GM12874 (cell line): ENCODE measurements at regions not wholly inside any gene's neighbourhood (a gene's known extent, or its start where the extent isn't known, plus 50 kb on each side); places are given as distances from the start of the nearest gene placed in this dataset.

Experiments
- TF ChIP-seq, protein P1 (sequence below): IDR thresholded peaks from 2 replicates; pipeline ENCODE4 v1.5.1; 2011; ENCODE audit warnings: low read depth, mild to moderate bottlenecking, control low read depth, low read length, moderate library complexity; ENCODE audit not compliant: insufficient read depth

DNA sequence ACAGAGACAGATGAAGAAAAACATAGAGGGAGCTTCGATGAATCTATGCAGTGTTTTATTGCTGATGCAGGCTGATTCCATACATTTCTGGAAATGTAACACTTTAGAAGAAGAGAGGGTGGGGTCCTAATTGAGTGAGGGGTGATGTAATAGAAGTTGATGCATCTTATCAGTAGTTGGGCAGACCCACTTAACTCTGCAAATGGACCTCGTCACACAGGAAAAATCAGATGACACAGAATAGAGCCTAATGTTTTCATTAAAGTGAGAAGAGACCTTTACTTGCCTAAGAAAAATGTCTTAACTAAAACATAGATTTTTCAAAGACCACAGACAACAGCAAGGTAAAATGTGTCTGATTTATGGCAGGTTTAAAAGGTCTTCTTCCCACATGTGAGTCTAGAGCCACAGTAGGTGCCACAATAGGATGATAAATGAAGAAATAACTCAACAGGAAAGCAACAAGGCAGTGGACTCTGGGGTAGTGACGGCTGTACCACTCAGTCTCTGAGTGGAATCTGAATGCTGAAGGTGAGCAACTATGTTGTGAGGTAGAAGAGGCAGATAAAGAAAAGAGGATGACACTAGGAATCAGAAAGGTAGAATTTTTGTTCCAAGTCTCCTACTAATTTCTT, 414.7 kb upstream of the PIK3C3 start:
- TF ChIP-seq, protein P1, sequence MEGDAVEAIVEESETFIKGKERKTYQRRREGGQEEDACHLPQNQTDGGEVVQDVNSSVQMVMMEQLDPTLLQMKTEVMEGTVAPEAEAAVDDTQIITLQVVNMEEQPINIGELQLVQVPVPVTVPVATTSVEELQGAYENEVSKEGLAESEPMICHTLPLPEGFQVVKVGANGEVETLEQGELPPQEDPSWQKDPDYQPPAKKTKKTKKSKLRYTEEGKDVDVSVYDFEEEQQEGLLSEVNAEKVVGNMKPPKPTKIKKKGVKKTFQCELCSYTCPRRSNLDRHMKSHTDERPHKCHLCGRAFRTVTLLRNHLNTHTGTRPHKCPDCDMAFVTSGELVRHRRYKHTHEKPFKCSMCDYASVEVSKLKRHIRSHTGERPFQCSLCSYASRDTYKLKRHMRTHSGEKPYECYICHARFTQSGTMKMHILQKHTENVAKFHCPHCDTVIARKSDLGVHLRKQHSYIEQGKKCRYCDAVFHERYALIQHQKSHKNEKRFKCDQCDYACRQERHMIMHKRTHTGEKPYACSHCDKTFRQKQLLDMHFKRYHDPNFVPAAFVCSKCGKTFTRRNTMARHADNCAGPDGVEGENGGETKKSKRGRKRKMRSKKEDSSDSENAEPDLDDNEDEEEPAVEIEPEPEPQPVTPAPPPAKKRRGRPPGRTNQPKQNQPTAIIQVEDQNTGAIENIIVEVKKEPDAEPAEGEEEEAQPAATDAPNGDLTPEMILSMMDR, result no peak

DNA sequence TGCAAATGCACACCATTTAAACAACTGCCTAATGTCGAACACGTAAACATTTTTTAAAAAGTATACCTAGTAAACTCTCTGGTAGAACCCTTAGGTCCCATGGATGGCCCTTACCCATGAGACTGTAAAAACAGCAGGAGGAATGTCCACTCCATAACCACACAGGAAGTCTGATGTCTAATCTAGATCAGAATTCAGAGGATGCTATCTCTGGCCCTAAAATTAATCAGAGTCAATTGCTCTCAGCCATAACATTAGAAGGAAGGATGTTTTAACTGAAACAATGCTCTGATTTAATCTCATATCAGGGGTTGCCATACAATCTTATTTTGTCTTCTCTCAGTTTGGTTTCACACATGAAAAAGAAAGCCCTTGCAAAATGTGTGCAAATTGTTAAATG, 416.3 kb upstream of the PIK3C3 start:
- TF ChIP-seq, protein P1, result no peak

DNA sequence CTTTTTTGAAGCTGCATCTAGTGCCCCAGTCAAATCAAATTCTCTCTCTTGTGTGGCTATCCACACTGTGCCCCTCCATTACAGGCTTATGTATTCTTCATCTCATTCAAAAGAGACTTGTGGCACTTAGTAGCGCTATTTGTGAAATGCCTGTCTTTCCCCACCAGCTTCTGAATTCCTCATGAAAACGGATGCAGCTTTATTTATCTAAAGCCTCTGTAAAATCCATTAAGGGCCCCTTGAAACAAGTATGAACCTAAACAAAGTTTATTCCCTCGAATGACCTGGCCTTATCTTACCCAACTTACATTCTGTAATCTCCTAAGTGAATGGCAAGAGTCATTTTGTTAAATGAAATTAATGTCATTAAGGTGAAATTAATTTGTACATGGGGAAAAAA, 417.4 kb upstream of the PIK3C3 start:
- TF ChIP-seq, protein P1, result no peak

DNA sequence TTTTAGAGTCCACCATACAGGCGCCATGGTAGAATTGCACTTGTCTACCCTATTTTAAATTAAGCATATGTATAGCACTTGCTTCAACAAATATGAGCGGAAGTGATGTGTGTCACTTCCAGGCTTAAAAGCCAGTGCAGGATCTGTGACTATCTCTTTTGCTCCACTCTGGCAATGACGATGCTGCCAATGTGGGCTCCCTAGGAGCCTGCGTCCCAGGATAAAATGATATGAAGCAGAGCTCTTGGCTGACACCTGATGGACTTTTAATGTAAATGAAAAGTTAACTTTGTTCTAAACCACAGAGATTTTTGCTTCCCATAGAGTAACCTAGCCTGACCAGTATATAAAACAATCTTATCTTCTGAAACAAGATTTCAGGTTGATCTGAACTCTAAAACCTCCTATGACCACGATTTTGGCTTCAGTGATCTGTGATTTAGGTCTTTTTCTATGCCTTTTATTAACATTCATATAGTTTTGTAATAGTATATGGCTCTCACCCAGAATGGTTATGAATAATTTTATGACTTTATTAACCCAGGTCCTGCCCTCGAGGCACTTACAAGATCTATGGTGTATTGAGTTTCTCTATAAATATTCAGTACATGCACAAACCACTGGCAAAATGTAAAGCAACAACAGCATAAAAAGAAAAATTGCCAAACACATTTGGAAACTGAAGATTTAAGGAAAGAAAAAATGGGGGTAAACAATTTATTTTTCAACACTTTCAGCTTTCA, 422.5 kb upstream of the PIK3C3 start:
- TF ChIP-seq, protein P1, result no peak

DNA sequence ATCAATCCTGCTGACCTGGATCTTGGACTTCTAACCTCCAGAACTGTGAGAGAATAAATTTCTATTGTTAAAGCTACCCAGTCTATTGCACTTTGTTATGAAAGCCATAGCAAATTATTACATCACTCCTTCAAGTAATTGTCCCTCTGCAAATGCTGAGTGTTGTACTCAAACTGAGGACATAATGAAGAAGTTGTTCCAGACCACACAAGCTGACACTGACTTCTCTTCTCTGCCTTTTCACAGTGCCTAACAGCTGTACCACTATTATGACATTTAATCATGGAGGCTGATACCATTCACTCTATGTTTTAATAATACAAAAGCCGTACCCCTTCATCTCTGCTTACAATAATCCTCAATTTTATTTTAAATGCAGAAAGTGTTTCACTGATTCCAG, 424.1 kb upstream of the PIK3C3 start:
- TF ChIP-seq, protein P1, result no peak

DNA sequence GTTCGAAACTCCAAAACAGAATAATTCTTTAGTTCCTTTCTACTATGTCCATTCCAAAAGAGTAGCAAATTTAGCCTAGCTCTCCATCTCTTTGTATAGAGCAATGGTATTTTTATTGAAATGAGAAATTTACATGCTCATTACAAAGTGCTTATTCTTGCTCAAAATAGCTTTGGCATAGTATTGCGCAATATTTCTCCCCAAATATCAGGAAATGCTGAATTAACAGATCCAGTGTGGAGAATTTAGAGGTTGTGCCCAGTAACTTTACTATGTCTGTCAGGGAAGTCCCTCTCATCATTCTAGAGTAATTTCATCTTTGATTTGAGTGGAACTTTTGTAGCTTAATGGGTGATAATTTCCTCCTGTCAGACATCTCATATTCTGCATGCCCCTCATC, 425.9 kb upstream of the PIK3C3 start:
- TF ChIP-seq, protein P1, result no peak

DNA sequence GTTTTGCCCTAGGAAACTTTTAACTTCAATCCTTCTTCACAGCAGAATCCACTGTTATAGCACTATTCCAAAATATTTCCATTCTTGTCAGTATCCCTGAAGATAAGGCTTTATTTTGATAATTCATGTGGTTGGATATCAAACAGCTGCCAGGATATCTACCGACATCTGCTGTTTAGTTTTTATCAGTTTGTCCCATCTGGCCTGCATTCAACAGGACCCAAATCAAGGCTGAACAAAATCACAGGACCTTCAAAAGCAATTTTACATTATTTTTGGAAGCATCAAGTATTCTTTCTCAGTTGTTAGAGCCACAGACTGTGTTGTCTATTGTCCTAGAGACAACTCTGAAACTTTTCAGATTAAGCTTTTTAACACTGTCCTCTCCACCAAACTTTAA, 429.0 kb upstream of the PIK3C3 start:
- TF ChIP-seq, protein P1, result no peak
